ENCODE measurements at regions not wholly inside any gene's neighbourhood (a gene's known extent, or its start where the extent isn't known, plus 50 kb on each side); places are given as distances from the start of the nearest gene placed in this dataset.

DNA sequence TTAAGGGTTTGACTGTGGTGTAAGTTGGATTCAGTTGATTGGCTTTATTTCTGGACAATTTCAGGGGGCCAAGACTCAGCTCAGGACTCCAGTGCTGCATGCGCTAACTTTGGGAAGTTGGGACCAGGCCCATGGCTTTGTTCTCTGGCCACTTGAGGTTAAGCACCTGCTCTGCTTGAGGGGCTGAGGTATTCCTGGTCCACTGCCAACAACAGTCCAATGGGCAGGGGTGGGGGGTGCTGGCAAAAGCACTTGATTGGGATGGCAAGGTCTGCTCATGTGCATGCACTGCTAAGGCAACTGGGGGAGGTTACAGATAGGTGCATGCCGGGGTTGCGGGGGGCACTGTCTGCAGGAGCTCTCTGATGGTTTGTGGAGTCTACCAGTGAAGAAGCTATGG, 52.6 kb upstream of the ASB17 start:
- DNase-seq (ENCODE audit: low read depth): no peak
- H3K4me3 ChIP-seq (ENCODE audit: low read depth, low read length): no peak overlapping the region
- TF ChIP-seq, protein P1, sequence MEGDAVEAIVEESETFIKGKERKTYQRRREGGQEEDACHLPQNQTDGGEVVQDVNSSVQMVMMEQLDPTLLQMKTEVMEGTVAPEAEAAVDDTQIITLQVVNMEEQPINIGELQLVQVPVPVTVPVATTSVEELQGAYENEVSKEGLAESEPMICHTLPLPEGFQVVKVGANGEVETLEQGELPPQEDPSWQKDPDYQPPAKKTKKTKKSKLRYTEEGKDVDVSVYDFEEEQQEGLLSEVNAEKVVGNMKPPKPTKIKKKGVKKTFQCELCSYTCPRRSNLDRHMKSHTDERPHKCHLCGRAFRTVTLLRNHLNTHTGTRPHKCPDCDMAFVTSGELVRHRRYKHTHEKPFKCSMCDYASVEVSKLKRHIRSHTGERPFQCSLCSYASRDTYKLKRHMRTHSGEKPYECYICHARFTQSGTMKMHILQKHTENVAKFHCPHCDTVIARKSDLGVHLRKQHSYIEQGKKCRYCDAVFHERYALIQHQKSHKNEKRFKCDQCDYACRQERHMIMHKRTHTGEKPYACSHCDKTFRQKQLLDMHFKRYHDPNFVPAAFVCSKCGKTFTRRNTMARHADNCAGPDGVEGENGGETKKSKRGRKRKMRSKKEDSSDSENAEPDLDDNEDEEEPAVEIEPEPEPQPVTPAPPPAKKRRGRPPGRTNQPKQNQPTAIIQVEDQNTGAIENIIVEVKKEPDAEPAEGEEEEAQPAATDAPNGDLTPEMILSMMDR (conservative IDR thresholded peaks at IDR 0.05; ENCODE audit: low read depth, low read length): no peak

DNA sequence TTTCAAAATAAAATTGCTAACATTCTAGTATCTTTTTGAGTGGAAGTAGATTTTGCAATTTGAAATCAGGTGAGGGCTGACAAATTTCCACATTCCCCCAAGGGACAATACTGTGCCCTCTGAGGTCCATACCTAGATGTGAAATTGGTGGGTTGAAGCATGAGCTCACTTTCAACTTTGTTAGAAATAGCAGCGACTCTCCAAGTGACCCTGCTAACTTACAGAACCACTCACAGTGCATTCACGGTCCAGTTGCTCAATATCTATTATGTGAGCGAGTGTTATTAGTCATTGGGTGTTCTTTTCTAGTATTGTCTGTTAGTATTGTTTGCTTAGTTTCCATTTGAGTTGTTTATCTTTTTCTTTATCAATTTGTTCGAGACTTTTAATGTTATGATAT, 53.6 kb upstream of the ASB17 start:
- H3K4me3 ChIP-seq (ENCODE audit: low read depth, low read length): no peak overlapping the region
- peak; percentile 26 for DNase-seq (ENCODE audit: low read depth)
- TF ChIP-seq, protein P1 (conservative IDR thresholded peaks at IDR 0.05; ENCODE audit: low read depth, low read length): no peak

DNA sequence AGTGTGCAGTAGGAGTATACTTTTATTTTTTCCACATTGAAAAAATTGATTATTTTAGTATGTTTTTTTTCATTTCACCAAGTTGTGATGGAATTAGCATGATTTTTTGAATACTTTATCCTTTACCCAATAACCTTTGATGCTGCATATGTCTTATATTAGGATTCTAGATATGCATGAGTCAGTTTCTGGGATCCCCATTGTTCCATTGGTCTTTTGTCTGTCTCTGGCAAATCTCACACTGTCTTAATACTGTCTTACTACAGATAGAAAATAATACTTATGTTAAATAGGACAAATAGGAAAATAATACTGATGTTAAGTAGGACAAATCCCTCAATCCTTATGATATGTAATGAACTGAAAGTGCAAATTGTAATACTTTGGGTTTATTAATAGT, 54.3 kb upstream of the ASB17 start:
- no peak overlapping the region for H3K4me3 ChIP-seq (ENCODE audit: low read depth, low read length)
- DNase-seq (ENCODE audit: low read depth): no peak
- TF ChIP-seq, protein P1 (conservative IDR thresholded peaks at IDR 0.05; ENCODE audit: low read depth, low read length): no peak

DNA sequence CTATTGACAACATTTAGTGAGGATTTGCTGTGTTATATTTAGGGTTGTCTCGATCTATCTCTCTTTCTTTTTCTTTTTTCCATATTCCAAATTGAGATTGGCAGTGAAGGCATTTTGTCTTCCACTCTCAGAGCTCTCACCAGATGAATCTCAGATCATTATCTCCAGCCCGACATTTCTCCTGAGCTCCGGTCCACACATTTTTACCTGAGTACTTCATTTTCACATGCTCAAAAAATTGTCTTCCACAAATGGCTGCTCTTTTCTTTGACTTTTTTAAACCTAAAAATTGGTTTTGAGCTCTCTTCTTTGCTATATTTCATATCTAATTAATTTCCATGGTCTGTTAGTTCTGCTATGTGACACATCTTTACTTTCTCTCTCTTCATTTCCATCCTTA, 56.9 kb upstream of the ASB17 start:
- no peak for DNase-seq (ENCODE audit: low read depth)
- TF ChIP-seq, protein P1 (conservative IDR thresholded peaks at IDR 0.05; ENCODE audit: low read depth, low read length): no peak
- no peak overlapping the region for H3K4me3 ChIP-seq (ENCODE audit: low read depth, low read length)

DNA sequence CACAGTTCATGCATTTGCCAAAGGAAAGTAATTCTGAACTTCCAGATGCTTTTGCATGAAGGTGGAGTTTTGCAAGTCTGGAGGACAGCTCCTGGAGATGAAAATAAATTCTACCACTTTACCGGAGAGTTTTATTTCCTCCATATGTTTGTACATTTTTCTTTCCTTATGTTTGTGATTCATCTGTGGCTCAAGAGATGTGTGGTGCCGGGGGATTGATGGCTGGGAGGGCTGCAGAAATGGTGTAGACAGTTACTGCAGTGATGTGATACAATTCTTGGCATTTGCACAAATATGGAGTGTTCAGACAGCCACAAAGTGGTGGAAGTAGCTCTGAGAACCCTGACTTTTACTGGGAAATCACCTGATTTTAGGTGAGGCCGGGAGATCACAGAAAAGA, 58.5 kb upstream of the ASB17 start:
- DNase-seq (ENCODE audit: low read depth): no peak
- no peak overlapping the region for H3K4me3 ChIP-seq (ENCODE audit: low read depth, low read length)
- TF ChIP-seq, protein P1 (conservative IDR thresholded peaks at IDR 0.05; ENCODE audit: low read depth, low read length): no peak

DNA sequence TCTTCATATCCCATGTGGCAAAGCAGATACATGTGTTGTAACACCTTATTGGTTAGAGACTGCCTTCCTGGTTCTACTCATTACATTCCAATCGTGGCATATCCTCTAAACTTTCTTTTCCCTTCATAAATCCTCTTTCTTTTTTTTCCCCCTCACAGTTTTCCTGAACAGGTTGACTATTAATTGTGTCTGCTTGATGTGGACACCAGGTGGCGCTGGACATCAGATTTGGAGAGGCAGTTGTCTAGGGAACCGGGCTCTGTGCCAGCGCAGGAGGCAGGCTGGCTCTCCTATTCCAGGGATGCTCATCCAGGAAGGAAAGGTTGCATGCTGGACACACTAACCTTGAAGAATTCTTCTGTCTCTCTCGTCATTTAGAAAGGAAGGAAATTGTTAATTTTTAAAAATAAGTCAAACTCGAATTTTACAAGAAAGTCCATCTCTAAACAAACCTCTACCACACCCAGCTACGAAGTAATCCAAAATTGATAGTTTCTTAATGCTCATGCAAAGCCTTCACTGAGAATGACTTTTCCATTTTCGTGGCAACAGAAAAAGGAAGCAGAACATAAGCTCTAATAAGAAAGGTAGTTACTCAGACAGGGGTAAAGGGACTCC, 59.4 kb upstream of the ASB17 start:
- H3K4me3 ChIP-seq (ENCODE audit: low read depth, low read length): no peak overlapping the region
- no peak for DNase-seq (ENCODE audit: low read depth)
- TF ChIP-seq, protein P1 (conservative IDR thresholded peaks at IDR 0.05; ENCODE audit: low read depth, low read length): peak; percentile 89

DNA sequence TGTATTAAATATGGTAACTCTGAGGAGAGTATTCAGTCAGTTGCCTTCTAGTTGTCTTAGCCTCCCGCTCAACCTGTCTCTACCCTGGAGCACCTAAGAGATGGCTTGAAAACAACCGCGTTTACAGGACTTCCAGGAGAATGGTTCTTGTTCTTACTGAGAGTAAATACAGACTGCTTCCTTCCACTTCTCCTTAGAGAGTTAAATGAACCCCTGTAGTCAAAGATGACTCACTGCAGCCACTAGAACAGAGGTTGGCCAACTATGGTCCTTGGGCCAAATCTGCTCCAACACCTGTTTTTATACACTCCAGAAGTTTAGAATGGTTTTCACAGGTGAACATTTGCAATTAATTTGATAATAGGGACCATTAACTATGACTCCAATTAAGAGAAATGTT, 60.1 kb upstream of the ASB17 start:
- no peak for DNase-seq (ENCODE audit: low read depth)
- TF ChIP-seq, protein P1 (conservative IDR thresholded peaks at IDR 0.05; ENCODE audit: low read depth, low read length): no peak
- H3K4me3 ChIP-seq (ENCODE audit: low read depth, low read length): no peak overlapping the region
